ENCODE measurements at regions not wholly inside any gene's neighbourhood (a gene's known extent, or its start where the extent isn't known, plus 50 kb on each side); places are given as distances from the start of the nearest gene placed in this dataset.

DNA sequence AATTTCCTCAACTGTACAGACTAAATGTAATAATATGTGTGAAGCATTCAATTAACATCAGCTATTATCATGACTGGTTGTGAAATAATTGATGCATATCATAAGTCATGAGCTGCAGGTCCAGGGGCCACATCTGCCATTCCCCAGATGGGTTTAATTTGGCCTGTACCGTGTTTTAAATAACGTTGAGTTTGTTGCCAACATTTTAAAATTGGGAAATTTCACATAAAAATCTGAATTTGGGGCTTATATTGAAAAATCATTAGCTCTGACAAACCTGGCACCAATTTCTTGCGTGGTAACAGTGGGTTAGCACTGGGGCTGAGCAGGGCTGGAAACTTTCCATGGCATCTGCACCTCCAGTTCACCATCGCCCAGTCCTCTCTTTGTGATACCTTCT, 193.9 kb downstream of the SNX19 start:
- TF ChIP-seq TAF1 (conservative IDR thresholded peaks at IDR 0.05) (no peak), RAD21 (IDR thresholded peaks at IDR 0.05) (no peak), GABPA (IDR thresholded peaks at IDR 0.05 in 1 of 2, conservative IDR thresholded peaks at IDR 0.05 in 1 of 2) (no peak), EGR1 (IDR thresholded peaks at IDR 0.05; ENCODE audit: low read depth in 2 of 2) (no peak), JUND (IDR thresholded peaks at IDR 0.05) (no peak), HNF4G (IDR thresholded peaks at IDR 0.05) (no peak), SP1 (IDR thresholded peaks at IDR 0.05) (no peak)
- TF ChIP-seq, protein P1, sequence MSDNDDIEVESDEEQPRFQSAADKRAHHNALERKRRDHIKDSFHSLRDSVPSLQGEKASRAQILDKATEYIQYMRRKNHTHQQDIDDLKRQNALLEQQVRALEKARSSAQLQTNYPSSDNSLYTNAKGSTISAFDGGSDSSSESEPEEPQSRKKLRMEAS (IDR thresholded peaks at IDR 0.05), result no peak
- TF ChIP-seq, protein P2, sequence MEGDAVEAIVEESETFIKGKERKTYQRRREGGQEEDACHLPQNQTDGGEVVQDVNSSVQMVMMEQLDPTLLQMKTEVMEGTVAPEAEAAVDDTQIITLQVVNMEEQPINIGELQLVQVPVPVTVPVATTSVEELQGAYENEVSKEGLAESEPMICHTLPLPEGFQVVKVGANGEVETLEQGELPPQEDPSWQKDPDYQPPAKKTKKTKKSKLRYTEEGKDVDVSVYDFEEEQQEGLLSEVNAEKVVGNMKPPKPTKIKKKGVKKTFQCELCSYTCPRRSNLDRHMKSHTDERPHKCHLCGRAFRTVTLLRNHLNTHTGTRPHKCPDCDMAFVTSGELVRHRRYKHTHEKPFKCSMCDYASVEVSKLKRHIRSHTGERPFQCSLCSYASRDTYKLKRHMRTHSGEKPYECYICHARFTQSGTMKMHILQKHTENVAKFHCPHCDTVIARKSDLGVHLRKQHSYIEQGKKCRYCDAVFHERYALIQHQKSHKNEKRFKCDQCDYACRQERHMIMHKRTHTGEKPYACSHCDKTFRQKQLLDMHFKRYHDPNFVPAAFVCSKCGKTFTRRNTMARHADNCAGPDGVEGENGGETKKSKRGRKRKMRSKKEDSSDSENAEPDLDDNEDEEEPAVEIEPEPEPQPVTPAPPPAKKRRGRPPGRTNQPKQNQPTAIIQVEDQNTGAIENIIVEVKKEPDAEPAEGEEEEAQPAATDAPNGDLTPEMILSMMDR (IDR thresholded peaks at IDR 0.05; ENCODE audit: low read depth, low read length, missing input control), result no peak
